ENCODE measurements at regions not wholly inside any gene's neighbourhood (a gene's known extent, or its start where the extent isn't known, plus 50 kb on each side); places are given as distances from the start of the nearest gene placed in this dataset.
A peak's percentile ranks its signal among the peaks of the same experiment; 100 is the strongest.

DNA sequence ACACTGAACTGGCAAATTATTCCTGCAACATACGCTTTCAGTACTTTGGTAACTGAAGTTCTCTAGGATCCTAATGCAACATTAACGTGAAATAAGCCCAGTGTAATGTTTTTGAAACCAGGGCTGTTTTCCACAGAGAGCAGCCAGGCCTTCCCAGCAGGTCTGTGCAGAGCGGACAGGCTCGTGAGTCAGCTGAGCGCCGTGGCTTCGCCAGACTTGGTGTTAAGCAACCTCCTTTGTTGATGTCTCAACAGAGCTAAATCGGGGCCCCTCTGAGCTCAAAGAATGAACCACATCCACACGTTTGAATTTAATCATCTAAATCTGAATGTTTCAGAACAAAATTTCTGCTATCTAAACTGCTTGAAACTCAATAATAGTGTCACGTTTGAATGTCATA, 181.8 kb upstream of the FMN2 start:
- WGBS (ENCODE audit: insufficient coverage): under 1% methylated on average over 7 of the region's 10 CpGs
- Mint-ChIP-seq H3K27ac (peak overlapping the region in 1 of 7 donors; percentile 76), H3K9me3 (peaks cover 0 to 5% (median 0%) of the 10 kb centered on the region in 7 donors), H3K36me3 (no peaks in the 10 kb centered on the region), H3K4me3 (peak overlapping the region in 1 of 2 donors; percentile 42), H3K27me3 (ENCODE audit: low read depth in 3 of 3) (peaks cover 0 to 3% (median 0%) of the 10 kb centered on the region in 3 donors), H3K4me1 (peaks cover 50% of the 10 kb centered on the region)
- intact Hi-C loops (cut with micrococcal nuclease): loop anchor here in 1 of 2 donors (10.0 kb wide), 1 partner anchor 505 kb away; no protein-coding TSS in a partner anchor
- H3K4me1 ChIP-seq (ENCODE audit: control insufficient read depth in 1 of 2, insufficient read depth in 2 of 2, low read length in 2 of 2): peaks cover 42 to 53% of the 10 kb centered on the region in 2 donors
- peak overlapping the region in 1 of 2 donors; percentile 11 for H3K27ac ChIP-seq (ENCODE audit: low read depth in 1 of 2, low read length in 2 of 2)
- H2AFZ ChIP-seq (ENCODE audit: insufficient read depth, low read depth, low read length, poor library complexity, severe bottlenecking): no peak overlapping the region
- DNase-seq: peak; percentile 77 to 92 (median 87)
- TF ChIP-seq, protein P1, sequence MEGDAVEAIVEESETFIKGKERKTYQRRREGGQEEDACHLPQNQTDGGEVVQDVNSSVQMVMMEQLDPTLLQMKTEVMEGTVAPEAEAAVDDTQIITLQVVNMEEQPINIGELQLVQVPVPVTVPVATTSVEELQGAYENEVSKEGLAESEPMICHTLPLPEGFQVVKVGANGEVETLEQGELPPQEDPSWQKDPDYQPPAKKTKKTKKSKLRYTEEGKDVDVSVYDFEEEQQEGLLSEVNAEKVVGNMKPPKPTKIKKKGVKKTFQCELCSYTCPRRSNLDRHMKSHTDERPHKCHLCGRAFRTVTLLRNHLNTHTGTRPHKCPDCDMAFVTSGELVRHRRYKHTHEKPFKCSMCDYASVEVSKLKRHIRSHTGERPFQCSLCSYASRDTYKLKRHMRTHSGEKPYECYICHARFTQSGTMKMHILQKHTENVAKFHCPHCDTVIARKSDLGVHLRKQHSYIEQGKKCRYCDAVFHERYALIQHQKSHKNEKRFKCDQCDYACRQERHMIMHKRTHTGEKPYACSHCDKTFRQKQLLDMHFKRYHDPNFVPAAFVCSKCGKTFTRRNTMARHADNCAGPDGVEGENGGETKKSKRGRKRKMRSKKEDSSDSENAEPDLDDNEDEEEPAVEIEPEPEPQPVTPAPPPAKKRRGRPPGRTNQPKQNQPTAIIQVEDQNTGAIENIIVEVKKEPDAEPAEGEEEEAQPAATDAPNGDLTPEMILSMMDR (IDR thresholded peaks at IDR 0.05): no peak
- H3K4me2 ChIP-seq (replicated peaks; ENCODE audit: extremely low read depth, low read length, poor library complexity, severe bottlenecking): peak overlapping the region; percentile 9
- H3K79me2 ChIP-seq (ENCODE audit: insufficient read depth, low read length): no peaks in the 10 kb centered on the region
- H3K9ac ChIP-seq (ENCODE audit: insufficient read depth, low read length, poor library complexity, severe bottlenecking): no peak overlapping the region
- peaks cover 0 to 6% of the 10 kb centered on the region in 2 donors for H3K9me3 ChIP-seq (replicated peaks in 1 of 2; ENCODE audit: control insufficient read depth in 1 of 2, insufficient read depth in 1 of 2, low read length in 2 of 2)
- H3K27me3 ChIP-seq (ENCODE audit: control insufficient read depth in 2 of 2, insufficient read depth in 2 of 2, low read length in 2 of 2): no peaks in the 10 kb centered on the region
- no peaks in the 10 kb centered on the region for H4K20me1 ChIP-seq (ENCODE audit: insufficient read depth, low read length)
- no peaks in the 10 kb centered on the region for H3K36me3 ChIP-seq (replicated peaks in 1 of 2; ENCODE audit: control insufficient read depth in 1 of 2, insufficient read depth in 2 of 2, low read length in 2 of 2)
- H3K4me3 ChIP-seq (replicated peaks in 1 of 3; ENCODE audit: low read depth in 2 of 3, low read length in 3 of 3): no peak overlapping the region

DNA sequence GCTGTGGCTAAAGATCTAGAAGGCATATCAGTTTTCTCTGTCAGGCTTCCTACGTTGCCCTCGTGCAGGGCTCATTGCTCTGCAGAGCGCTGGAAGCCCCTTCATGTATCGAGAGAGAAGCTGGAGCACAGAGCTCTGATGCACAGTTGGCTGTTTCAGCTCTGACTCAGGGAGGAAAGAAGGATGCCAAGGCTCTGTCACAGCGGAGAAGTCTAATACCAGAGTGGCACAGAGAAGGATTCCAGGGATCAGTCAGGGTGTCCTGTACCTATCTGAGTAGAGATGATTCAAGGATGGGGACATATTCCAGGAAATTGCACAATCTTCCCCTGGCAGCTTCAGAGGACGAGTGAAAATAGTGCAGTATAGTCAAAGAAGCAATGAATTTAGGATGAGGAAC, 179.2 kb upstream of the FMN2 start:
- no peak overlapping the region for H3K27ac ChIP-seq (ENCODE audit: low read depth in 1 of 2, low read length in 2 of 2)
- 63% methylated on average over 5 of the region's 6 CpGs for WGBS (ENCODE audit: insufficient coverage)
- TF ChIP-seq, protein P1 (IDR thresholded peaks at IDR 0.05): no peak
- H3K27ac Mint-ChIP-seq: no peak overlapping the region
- no peak overlapping the region for H3K4me2 ChIP-seq (replicated peaks; ENCODE audit: extremely low read depth, low read length, poor library complexity, severe bottlenecking)
- no peaks in the 10 kb centered on the region for H3K36me3 Mint-ChIP-seq
- H4K20me1 ChIP-seq (ENCODE audit: insufficient read depth, low read length): no peaks in the 10 kb centered on the region
- no peaks in the 10 kb centered on the region for H3K79me2 ChIP-seq (ENCODE audit: insufficient read depth, low read length)
- H3K9me3 ChIP-seq (replicated peaks in 1 of 2; ENCODE audit: control insufficient read depth in 1 of 2, insufficient read depth in 1 of 2, low read length in 2 of 2): peaks cover 0 to 5% of the 10 kb centered on the region in 2 donors
- no peak overlapping the region for H3K4me3 ChIP-seq (replicated peaks in 1 of 3; ENCODE audit: low read depth in 2 of 3, low read length in 3 of 3)
- H3K27me3 Mint-ChIP-seq (ENCODE audit: low read depth in 3 of 3): peaks cover 0 to 2% (median 0%) of the 10 kb centered on the region in 3 donors
- H3K9ac ChIP-seq (ENCODE audit: insufficient read depth, low read length, poor library complexity, severe bottlenecking): no peak overlapping the region
- DNase-seq: peak in 2 of 3 donors; percentile 42 to 66
- intact Hi-C loops (cut with micrococcal nuclease): no loop called here
- no peak overlapping the region for H2AFZ ChIP-seq (ENCODE audit: insufficient read depth, low read depth, low read length, poor library complexity, severe bottlenecking)
- H3K4me1 Mint-ChIP-seq: peaks cover 55% of the 10 kb centered on the region
- H3K9me3 Mint-ChIP-seq: peaks cover 0 to 2% (median 0%) of the 10 kb centered on the region in 7 donors
- peaks cover 46 to 63% of the 10 kb centered on the region in 2 donors for H3K4me1 ChIP-seq (ENCODE audit: control insufficient read depth in 1 of 2, insufficient read depth in 2 of 2, low read length in 2 of 2)
- no peaks in the 10 kb centered on the region for H3K36me3 ChIP-seq (replicated peaks in 1 of 2; ENCODE audit: control insufficient read depth in 1 of 2, insufficient read depth in 2 of 2, low read length in 2 of 2)
- no peaks in the 10 kb centered on the region for H3K27me3 ChIP-seq (ENCODE audit: control insufficient read depth in 2 of 2, insufficient read depth in 2 of 2, low read length in 2 of 2)
- no peak overlapping the region for H3K4me3 Mint-ChIP-seq

All from CD14-positive monocyte (primary cell).